ENCODE measurements at regions not wholly inside any gene's neighbourhood (a gene's known extent, or its start where the extent isn't known, plus 50 kb on each side); places are given as distances from the start of the nearest gene placed in this dataset.

- Mint-ChIP-seq H3K9me3 (peaks cover 0 to 5% (median 0%) of the 10 kb centered on the region in 7 donors), H3K36me3 (no peaks in the 10 kb centered on the region), H3K27me3 (ENCODE audit: low read depth in 3 of 3) (peaks cover 0 to 2% (median 2%) of the 10 kb centered on the region in 3 donors), H3K4me3 (no peak overlapping the region), H3K4me1 (peaks cover 3% of the 10 kb centered on the region), H3K27ac (no peak overlapping the region)
- H4K20me1 ChIP-seq (ENCODE audit: insufficient read depth, low read length) = no peaks in the 10 kb centered on the region
- WGBS (ENCODE audit: insufficient coverage) = 100% methylated on average over 1 of the region's 1 CpG
- DNase-seq = no peak
- no peaks in the 10 kb centered on the region for H3K36me3 ChIP-seq (replicated peaks in 1 of 2; ENCODE audit: control insufficient read depth in 1 of 2, insufficient read depth in 2 of 2, low read length in 2 of 2)
- no peak overlapping the region for H3K27ac ChIP-seq (ENCODE audit: low read depth in 1 of 2, low read length in 2 of 2)
- H3K4me2 ChIP-seq (replicated peaks; ENCODE audit: extremely low read depth, low read length, poor library complexity, severe bottlenecking) = no peak overlapping the region
- intact Hi-C loops (cut with micrococcal nuclease) = no loop called here
- H3K9me3 ChIP-seq (replicated peaks in 1 of 2; ENCODE audit: control insufficient read depth in 1 of 2, insufficient read depth in 1 of 2, low read length in 2 of 2) = no peaks in the 10 kb centered on the region
- no peak overlapping the region for H3K4me3 ChIP-seq (replicated peaks in 1 of 3; ENCODE audit: low read depth in 2 of 3, low read length in 3 of 3)
- no peak for TF ChIP-seq CTCF (IDR thresholded peaks at IDR 0.05)
- H2AFZ ChIP-seq (ENCODE audit: insufficient read depth, low read depth, low read length, poor library complexity, severe bottlenecking) = no peak overlapping the region
- no peaks in the 10 kb centered on the region for H3K27me3 ChIP-seq (ENCODE audit: control insufficient read depth in 2 of 2, insufficient read depth in 2 of 2, low read length in 2 of 2)
- H3K79me2 ChIP-seq (ENCODE audit: insufficient read depth, low read length) = no peaks in the 10 kb centered on the region
- H3K9ac ChIP-seq (ENCODE audit: insufficient read depth, low read length, poor library complexity, severe bottlenecking) = no peak overlapping the region
- no peaks in the 10 kb centered on the region for H3K4me1 ChIP-seq (ENCODE audit: control insufficient read depth in 1 of 2, insufficient read depth in 2 of 2, low read length in 2 of 2)
These were observed 164.6 kb upstream of the PFN2 start for GRCh38 chr3:150135287-150135721.

- no peak for DNase-seq
- Histone ChIP-seq H3K36me3 (replicated peaks in 1 of 2; ENCODE audit: control insufficient read depth in 1 of 2, insufficient read depth in 2 of 2, low read length in 2 of 2) (no peaks in the 10 kb centered on the region), H3K4me1 (ENCODE audit: control insufficient read depth in 1 of 2, insufficient read depth in 2 of 2, low read length in 2 of 2) (no peaks in the 10 kb centered on the region), H3K9ac (ENCODE audit: insufficient read depth, low read length, poor library complexity, severe bottlenecking) (no peak overlapping the region), H2AFZ (ENCODE audit: insufficient read depth, low read depth, low read length, poor library complexity, severe bottlenecking) (no peak overlapping the region), H3K27ac (ENCODE audit: low read depth in 1 of 2, low read length in 2 of 2) (no peak overlapping the region), H4K20me1 (ENCODE audit: insufficient read depth, low read length) (no peaks in the 10 kb centered on the region), H3K4me3 (replicated peaks in 1 of 3; ENCODE audit: low read depth in 2 of 3, low read length in 3 of 3) (no peak overlapping the region), H3K27me3 (ENCODE audit: control insufficient read depth in 2 of 2, insufficient read depth in 2 of 2, low read length in 2 of 2) (no peaks in the 10 kb centered on the region), H3K79me2 (ENCODE audit: insufficient read depth, low read length) (no peaks in the 10 kb centered on the region), H3K9me3 (replicated peaks in 1 of 2; ENCODE audit: control insufficient read depth in 1 of 2, insufficient read depth in 1 of 2, low read length in 2 of 2) (no peaks in the 10 kb centered on the region), H3K4me2 (replicated peaks; ENCODE audit: extremely low read depth, low read length, poor library complexity, severe bottlenecking) (no peak overlapping the region)
- Mint-ChIP-seq H3K27ac (no peak overlapping the region), H3K9me3 (peaks cover 0 to 5% (median 0%) of the 10 kb centered on the region in 7 donors), H3K4me1 (peaks cover 3% of the 10 kb centered on the region), H3K36me3 (no peaks in the 10 kb centered on the region), H3K4me3 (no peak overlapping the region), H3K27me3 (ENCODE audit: low read depth in 3 of 3) (peaks cover 0 to 2% (median 2%) of the 10 kb centered on the region in 3 donors)
- intact Hi-C loops (cut with micrococcal nuclease) = no loop called here
- TF ChIP-seq CTCF (IDR thresholded peaks at IDR 0.05) = no peak
- 100% methylated on average over 2 of the region's 2 CpGs for WGBS (ENCODE audit: insufficient coverage)
These were observed 162.6 kb upstream of the PFN2 start for GRCh38 chr3:150133293-150133692.

Data from CD14-positive monocyte (primary cell).